ENCODE measurements at regions not wholly inside any gene's neighbourhood (a gene's known extent, or its start where the extent isn't known, plus 50 kb on each side); places are given as distances from the start of the nearest gene placed in this dataset.
"Not testable (repeated sequence)": the region's sequence is repeated elsewhere in the genome, so short reads cannot be mapped to it uniquely, and the experiment has no call there.

- H3K9me3 ChIP-seq (replicated peaks; ENCODE audit: insufficient read depth, low read length); H4K20me1 ChIP-seq (ENCODE audit: insufficient read depth, low read length); H3K36me3 ChIP-seq (replicated peaks; ENCODE audit: insufficient read depth, low read length); H3K9me2 ChIP-seq (replicated peaks; ENCODE audit: insufficient read depth, low read length); H2AFZ ChIP-seq (ENCODE audit: low read length); H3K79me2 ChIP-seq (ENCODE audit: low read length); H3K4me3 ChIP-seq (ENCODE audit: low read length); H3K4me2 ChIP-seq (ENCODE audit: low read depth, low read length); H3K27ac ChIP-seq (ENCODE audit: low read length); DNase-seq; H3K27me3 ChIP-seq (replicated peaks; ENCODE audit: insufficient read depth, low read length); H3F3A ChIP-seq (ENCODE audit: insufficient read depth, low read length); H3K4me1 ChIP-seq (ENCODE audit: low read length); H3K9ac ChIP-seq (ENCODE audit: low read length): not testable (repeated sequence)
These were observed 1407.3 kb downstream of the SPATA31A7 start for GRCh38 chr9:62597128-62597527.

Measured in MM.1S (cell line).